BJ (cell line): ENCODE measurements at regions not wholly inside any gene's neighbourhood (a gene's known extent, or its start where the extent isn't known, plus 50 kb on each side); places are given as distances from the start of the nearest gene placed in this dataset.

ENCODE experiments used
- CTCF ChIA-PET: fragments of 350-600 bp; formaldehyde crosslinking; extraction: SDS; loops from one replicate; lab custom pipeline; 2021; ENCODE audit warnings: antibody characterized with exemption, inconsistent platforms; lab: Yijun Ruan, JAX
- POLR2A ChIA-PET: fragments of 300-600 bp; sonication (Branson Sonifier 250); formaldehyde crosslinking; extraction: SDS; loops from one replicate; lab custom pipeline; 2021; ENCODE audit warnings: antibody characterized with exemption; lab: Charles Lee
- DNase-seq: peaks from one replicate; pipeline ENCODE4 v3.0.0-alpha.2; 2011; ENCODE audit warnings: low read depth
- H3K27me3 ChIP-seq: 2 replicates; pipeline ENCODE4 v1.6.0; 2011; ENCODE audit warnings: low read length; ENCODE audit not compliant: control insufficient read depth, insufficient read depth
- H3K36me3 ChIP-seq: 2 replicates; pipeline ENCODE4 v1.5.1; 2011; ENCODE audit warnings: low read length; ENCODE audit not compliant: control insufficient read depth, insufficient read depth
- H3K4me3 ChIP-seq: 2 replicates; pipeline ENCODE4 v1.5.1; 2011; ENCODE audit warnings: low read depth, mild to moderate bottlenecking, control low read depth, low read length
- TF ChIP-seq, protein P1 (sequence below): IDR thresholded peaks from 2 replicates; pipeline ENCODE4 v1.5.1; 2011; ENCODE audit warnings: low read depth, mild to moderate bottlenecking, control low read depth, inconsistent platforms, low read length, moderate library complexity; ENCODE audit not compliant: insufficient read depth

DNA sequence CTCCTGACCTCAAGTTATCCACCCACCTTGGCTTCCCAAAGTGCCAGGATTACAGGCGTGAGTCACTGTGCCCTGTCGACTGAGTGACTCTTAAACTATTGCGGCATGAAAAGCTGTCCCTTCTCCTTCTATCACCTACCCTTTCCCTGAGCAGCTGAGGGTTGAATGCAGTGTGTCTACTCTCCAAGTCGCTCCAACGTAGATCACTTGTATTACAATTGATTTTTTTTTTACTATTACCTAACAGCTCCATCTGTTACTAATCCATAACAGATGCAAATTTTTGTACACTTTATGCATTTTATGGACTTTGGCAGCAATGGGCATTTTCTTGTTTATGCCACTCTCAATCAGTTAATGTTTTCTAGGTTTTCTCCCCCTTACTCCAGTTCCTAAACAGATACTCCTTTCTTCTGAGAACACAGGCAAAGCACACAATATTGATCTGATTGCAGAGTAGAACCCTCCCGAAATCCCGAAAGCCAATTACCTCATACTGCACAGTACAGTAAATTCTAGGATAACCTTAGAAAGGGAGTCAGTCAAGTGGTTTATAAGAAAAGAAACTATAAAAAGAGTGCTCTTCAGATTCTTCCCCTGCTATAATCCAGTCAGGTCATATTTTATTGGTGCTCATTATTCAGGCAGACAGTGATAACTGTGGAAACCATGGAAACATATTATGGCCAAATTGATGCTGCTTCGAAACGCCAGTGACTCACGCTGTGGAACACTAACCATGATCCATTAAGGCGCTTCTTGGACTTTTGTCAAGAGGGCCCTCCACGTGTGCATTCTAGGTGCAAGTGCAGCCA is 273.0 kb downstream of the ADGB start:
- Histone ChIP-seq H3K4me3 (no peak overlapping the region), H3K27me3 (no peaks in the 10 kb centered on the region), H3K36me3 (no peaks in the 10 kb centered on the region)
- ChIA-PET CTCF (interaction anchor here (1.6 kb wide), 1 partner anchor 14 kb away, joined by 5 read pairs; no protein-coding TSS in a partner anchor), POLR2A (no interaction called here)
- TF ChIP-seq, protein P1, sequence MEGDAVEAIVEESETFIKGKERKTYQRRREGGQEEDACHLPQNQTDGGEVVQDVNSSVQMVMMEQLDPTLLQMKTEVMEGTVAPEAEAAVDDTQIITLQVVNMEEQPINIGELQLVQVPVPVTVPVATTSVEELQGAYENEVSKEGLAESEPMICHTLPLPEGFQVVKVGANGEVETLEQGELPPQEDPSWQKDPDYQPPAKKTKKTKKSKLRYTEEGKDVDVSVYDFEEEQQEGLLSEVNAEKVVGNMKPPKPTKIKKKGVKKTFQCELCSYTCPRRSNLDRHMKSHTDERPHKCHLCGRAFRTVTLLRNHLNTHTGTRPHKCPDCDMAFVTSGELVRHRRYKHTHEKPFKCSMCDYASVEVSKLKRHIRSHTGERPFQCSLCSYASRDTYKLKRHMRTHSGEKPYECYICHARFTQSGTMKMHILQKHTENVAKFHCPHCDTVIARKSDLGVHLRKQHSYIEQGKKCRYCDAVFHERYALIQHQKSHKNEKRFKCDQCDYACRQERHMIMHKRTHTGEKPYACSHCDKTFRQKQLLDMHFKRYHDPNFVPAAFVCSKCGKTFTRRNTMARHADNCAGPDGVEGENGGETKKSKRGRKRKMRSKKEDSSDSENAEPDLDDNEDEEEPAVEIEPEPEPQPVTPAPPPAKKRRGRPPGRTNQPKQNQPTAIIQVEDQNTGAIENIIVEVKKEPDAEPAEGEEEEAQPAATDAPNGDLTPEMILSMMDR: no peak
- peak; percentile 70 for DNase-seq

DNA sequence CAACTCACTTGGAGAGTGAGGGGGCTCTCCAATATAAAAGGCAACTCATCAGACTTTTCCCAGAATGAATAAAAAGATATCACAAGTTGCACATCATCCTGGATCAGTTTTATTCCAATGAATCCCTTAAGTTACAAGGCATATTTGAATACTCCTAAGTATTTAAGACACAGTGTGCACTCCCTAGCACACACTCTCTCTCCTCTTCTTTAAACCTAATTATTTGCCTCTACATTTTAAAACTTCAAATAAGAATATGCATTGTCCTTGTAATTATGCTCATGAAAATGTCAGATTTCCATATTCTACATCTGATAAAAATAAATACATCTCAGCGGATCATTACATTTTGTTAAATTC is 273.6 kb downstream of the ADGB start:
- Histone ChIP-seq H3K4me3 (no peak overlapping the region), H3K36me3 (no peaks in the 10 kb centered on the region), H3K27me3 (no peaks in the 10 kb centered on the region)
- ChIA-PET CTCF (no interaction called here), POLR2A (no interaction called here)
- TF ChIP-seq, protein P1: no peak
- no peak for DNase-seq

DNA sequence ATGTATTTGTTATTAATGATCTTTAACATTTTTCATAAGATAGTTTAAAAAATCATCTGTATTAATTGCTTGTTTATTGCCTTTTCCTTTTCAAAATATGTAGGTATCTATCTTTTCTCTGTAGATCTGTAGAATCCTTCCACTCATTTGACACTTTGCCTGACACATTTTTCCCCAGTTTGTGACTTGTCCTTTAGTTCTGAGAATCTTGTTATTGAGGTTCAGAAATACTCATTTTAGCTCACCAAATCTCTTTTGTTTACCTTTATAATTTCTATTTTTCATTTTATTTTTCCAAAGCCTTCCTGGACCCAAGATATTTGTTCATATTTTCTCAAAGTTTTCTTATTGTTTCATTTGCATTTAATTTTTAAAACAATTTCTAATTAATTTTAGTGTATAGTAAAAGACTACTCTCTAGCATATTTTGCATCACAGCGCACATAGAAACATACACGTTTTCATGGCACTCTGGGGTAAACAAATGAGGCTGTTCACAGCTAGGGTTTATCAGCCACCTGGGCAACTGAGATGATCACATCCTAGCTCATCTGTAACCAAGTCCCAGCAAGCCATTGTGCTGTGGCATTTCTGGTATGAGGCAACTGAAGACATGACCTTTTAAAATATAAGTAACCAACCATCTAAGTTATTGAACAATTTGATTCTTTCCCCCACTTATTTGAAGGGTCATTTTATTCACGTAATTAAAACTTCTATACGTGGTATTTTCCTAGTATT is 275.7 kb downstream of the ADGB start:
- no peak for DNase-seq
- CTCF ChIA-PET: interaction anchor here (1.5 kb wide), 1 partner anchor 17 kb away, joined by 3 read pairs; no protein-coding TSS in a partner anchor
- TF ChIP-seq, protein P1: no peak
- Histone ChIP-seq H3K4me3 (no peak overlapping the region), H3K36me3 (no peaks in the 10 kb centered on the region), H3K27me3 (no peaks in the 10 kb centered on the region)
- POLR2A ChIA-PET: no interaction called here

DNA sequence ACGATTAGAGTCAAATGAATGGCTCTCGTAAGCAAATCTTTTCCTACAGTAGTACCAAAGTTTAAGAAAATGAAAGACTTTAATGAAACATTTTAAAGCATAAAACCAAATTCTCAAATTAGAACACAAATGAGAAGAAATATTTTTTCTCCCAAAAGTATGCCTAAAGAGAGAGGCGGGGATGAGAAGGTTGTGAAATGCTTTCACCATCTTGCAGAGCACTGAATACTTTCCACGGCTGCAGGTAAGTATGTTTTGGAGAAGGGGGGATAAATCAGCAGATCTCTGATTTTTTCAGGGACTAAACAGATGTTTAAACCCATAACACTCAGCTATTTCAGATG is 277.1 kb downstream of the ADGB start:
- TF ChIP-seq, protein P1: no peak
- Histone ChIP-seq H3K27me3 (no peaks in the 10 kb centered on the region), H3K36me3 (no peaks in the 10 kb centered on the region), H3K4me3 (no peak overlapping the region)
- ChIA-PET CTCF (interaction anchor here (1.5 kb wide), 1 partner anchor 18 kb away, joined by 3 read pairs; no protein-coding TSS in a partner anchor), POLR2A (no interaction called here)
- no peak for DNase-seq

DNA sequence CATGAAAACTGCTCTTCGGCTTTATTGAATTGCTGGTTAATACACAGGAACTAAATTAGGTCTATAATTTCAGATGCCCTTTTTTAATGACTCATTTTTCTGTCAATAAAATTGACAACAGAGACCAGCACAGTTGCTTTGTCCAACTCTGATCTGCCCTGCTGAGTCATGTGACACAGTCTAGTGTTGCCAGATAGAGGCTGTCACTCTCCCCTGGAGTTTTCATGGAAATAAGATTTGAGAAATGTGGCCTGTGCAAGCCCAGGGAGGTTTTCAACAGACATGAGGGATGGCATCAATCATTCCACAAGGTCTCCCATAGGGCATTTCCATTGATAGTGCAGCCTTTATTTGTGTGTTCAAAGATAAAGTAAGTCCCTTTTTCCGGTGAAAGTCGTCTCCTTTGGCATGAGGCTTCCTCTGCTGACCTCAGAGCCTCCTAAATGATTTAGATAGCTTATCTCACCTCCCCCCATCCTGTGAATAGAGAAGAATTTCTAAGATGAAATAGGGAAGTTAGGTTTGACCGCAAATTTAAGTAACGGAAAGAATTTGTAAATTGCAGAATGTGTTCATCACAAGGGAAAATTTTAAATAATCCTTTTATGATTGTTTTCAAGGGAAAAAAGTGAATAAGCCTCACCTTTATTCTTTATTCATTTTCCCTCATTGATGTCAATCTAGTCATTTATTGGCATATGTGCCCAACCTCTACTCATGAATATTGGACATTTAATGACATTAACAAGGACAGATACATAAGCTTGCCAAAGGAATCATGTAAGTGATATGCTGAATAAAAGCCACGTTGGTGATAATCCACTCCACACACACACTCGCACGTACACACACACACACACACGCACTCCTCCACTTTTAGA is 277.7 kb downstream of the ADGB start:
- ChIA-PET POLR2A (no interaction called here), CTCF (interaction anchor here (1.5 kb wide), 1 partner anchor 19 kb away, joined by 3 read pairs; no protein-coding TSS in a partner anchor)
- no peak overlapping the region for H3K4me3 ChIP-seq
- H3K27me3 ChIP-seq: no peaks in the 10 kb centered on the region
- H3K36me3 ChIP-seq: no peaks in the 10 kb centered on the region
- TF ChIP-seq, protein P1: no peak
- DNase-seq: no peak
